DMS 273 (cell line): ENCODE measurements at regions not wholly inside any gene's neighbourhood (a gene's known extent, or its start where the extent isn't known, plus 50 kb on each side); places are given as distances from the start of the nearest gene placed in this dataset.

Source experiments
- DNase-seq: peaks from one replicate; lab custom pipeline; 2025; ENCODE audit not compliant: unreplicated experiment; lab: John Stamatoyannopoulos, UW

DNA sequence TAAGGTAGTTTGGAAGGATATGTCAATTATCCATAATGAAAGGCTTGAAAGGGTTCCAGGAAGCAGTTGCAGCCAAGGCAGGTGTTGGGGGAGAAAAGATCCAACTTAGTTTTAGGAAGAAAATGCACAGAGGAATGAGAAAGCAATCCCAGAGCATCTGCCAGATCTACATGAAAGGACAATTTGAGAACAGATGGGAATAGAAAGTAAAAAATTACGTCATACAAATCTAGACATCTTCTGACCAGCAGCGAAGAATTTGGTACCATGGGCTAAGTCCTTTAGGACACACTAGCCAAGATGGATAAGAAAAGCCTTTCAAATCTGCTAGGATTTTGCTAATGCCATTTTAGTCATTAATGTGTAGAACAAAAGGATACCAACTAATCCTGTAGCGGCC, 244.1 kb upstream of the PRR16 start:
- no peak for DNase-seq

DNA sequence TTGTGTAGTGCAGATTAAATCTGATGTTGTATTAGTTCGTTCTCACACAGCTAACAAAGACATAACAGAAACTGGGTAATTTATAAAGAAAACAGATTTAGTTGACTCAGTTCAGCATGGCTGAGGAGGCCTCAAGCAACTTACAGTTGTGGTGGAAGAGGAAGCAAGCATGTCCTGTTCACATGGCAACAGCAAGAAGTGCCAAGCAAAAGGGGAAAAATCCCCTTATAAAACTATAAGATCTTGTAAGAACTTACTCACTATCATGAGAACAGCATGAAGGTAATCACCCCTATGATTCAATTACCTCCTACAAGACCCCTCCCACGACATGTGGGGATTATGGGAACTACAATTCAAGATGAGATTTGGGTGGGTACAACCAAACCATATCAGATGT, 238.6 kb upstream of the PRR16 start:
- DNase-seq, result no peak

- peak; percentile 21 for DNase-seq
Measured at GRCh38 chr5:120228262-120229031, 235.7 kb upstream of the PRR16 start.

DNA sequence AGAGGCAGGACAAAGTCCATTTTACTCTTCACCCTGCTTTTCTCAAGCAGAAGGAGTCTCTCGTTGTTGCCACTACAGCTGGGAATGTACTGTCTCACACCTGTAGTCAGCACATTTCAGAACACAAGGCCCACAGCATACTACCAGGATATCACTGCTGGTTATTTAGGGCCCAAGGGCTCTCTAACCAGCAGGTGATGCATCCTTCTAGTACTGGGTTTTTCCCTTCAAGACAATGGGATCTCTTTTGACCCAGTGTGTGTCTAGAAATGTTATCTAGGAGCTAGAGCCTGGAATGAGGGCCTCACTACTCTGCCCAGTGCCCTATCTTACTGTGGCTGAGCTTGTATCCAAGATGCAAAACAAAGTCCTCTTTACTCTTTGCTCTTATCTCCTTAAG, 235.1 kb upstream of the PRR16 start:
- no peak for DNase-seq

- no peak for DNase-seq
Measured at GRCh38 chr5:120231563-120231962, 232.5 kb upstream of the PRR16 start.

GRCh38 chr5:120236360-120236759, 227.7 kb upstream of the PRR16 start:
- no peak for DNase-seq

DNA sequence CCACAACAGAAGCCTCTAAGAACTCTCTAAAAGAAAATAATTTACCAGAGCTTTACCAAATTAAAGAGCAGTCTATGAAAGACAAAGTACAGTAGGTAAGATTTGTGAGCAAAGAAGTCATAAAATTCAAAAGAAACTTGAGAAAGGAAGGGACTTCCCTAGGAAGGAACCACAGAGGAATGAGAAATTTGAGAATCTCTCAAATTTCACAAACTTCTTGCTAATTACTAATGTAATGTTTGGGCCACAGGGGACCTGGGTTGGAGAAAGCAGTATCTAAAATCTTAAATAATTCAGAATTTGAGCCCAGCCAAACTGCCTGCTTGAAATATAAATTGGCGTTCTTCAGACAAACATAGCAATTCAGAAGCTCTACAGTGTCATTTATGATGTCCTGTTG, 225.0 kb upstream of the PRR16 start:
- DNase-seq, result no peak

DNA sequence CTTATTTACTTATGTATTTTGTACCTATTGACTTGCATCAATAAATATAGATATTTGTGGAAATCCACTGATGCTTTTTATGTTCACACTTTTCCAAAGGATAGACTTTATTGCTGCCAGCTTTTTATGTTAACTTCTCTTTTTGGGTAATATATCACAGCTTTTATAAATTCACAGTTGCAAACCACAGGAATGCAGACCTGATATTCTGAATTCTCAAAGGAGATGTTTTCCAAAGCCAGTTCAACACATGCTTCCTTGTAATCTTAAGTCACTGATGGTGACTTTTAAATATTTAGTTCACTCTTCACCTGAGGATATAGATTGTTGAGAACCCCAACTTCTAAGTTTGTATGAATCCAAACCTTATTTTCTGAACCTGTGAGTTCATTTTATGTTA, 223.4 kb upstream of the PRR16 start:
- no peak for DNase-seq

DNA sequence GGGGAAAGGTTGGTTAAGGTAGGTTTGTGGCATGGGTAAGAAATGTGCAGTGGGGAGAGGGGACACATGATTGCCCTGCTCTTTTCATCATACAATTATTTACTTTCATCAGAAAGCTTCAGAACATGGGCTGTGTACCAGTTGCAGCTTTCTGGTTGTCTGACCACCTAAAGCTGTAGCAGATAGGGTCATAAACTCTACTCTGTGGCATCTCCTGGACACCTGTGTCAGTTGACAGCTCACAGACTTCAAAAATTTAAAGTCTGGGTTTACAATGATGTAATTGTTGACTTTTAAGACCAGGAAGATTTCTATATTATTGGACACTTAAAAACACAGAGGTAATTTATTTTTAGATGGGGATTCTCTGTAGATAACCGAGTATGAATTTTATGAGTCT, 222.7 kb upstream of the PRR16 start:
- DNase-seq, result no peak

- DNase-seq, result no peak
Measured at GRCh38 chr5:120251898-120252297, 212.2 kb upstream of the PRR16 start.

GRCh38 chr5:120252839-120253238, 211.3 kb upstream of the PRR16 start:
- DNase-seq, result no peak

DNA sequence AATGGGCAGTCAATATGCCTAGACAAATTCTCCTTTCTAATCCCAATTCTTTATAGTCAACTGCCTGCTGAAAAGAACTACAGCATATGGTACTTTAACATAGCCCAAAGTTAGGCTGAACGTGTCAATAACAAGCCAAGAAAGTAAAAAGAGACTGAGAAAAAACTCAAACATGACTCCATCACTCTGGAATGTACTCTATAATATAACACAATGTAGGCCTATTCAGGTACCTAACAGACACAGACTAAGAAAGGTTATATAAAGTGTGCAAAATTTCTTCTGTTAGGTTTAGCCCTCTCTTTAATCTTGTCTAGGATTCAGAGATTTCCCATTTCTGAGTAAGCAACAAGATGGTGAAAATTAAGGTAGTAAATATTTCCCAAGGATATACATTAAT, 209.7 kb upstream of the PRR16 start:
- no peak for DNase-seq

- DNase-seq, result no peak
Measured at GRCh38 chr5:120255214-120255613, 208.9 kb upstream of the PRR16 start.

DNA sequence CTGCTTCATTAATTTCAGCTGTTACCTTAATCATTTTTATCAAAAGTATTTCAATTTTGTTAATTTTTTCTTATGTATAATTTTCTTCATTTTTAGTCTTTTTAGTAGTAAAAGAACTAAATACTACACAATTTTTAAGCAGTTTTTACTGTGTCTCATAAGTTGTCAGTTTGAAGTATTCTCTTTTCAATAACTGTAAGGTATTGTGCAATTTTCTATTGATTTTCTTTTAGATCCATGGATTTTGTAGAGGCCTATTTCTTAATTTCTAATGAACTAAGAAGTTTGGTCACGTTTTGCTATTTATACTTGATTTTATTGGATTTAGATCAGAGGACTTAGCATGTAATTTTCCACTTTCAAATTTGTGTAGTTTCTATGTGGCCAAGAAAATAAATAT, 207.7 kb upstream of the PRR16 start:
- no peak for DNase-seq

- no peak for DNase-seq
Measured at GRCh38 chr5:120257358-120257971, 206.6 kb upstream of the PRR16 start.

GRCh38 chr5:120258123-120258522, 206.0 kb upstream of the PRR16 start:
- no peak for DNase-seq

GRCh38 chr5:120260651-120261050, 203.4 kb upstream of the PRR16 start:
- DNase-seq, result no peak

DNA sequence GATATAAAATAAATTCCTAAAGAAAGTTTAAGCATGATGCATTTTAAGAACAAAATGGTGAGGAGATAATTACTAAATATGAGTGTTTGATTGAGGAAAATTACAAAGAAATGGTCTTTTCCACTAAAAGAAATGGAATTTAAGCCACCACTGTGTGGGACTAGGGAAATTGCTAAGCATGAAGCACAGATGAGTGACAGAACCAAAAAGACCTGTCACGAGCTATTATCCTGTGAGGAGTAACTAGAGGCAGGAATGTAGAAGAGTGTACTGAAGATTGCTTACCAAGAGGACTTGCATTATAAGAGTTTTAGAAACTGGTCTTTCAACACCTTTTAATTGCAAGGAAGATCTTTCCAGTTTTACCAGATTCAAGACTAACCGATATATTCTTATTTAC, 193.6 kb upstream of the PRR16 start:
- DNase-seq, result no peak

GRCh38 chr5:120293796-120294195, 170.3 kb upstream of the PRR16 start:
- no peak for DNase-seq

DNA sequence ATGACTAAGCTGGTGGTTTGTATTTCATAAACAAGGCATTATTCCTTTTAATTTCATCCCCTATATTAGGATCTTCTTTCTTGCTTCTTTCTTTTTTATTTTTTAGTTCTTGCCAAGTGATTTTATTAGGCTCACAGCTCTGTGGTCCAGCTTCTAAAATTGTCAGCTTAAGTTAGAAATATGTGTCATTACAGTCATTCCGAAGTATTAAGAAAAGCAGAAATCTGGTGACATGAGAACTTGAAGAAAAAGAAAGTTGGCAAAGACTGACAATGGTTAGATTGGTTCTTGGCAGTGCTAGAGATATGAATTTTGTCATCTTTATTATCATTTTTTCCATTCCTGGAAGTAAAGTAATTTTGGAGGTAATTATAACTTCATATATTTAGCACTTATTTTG, 166.5 kb upstream of the PRR16 start:
- DNase-seq, result no peak

- DNase-seq, result no peak
Measured at GRCh38 chr5:120298981-120299380, 165.1 kb upstream of the PRR16 start.

DNA sequence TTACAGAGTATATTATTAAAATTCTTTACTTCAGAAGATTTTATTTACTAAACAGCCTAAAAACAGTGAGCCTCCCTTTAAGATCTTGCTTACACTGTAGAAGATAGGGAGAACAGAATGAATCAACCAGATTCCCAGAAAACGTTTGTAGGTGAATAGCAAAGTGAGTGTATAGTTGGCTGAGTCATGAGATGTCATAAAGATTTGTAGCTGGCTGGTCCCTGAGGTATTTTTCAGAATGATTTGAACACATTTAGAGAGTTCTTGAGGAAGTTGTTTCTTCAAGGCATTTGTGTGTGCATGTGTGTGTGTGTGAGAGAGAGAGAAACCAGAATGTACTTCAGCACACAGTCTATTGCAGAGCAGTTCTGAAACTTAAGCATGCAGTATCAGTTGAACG, 159.4 kb upstream of the PRR16 start:
- no peak for DNase-seq

GRCh38 chr5:120306303-120306702, 157.8 kb upstream of the PRR16 start:
- DNase-seq, result no peak
